ENCODE measurements at regions not wholly inside any gene's neighbourhood (a gene's known extent, or its start where the extent isn't known, plus 50 kb on each side); places are given as distances from the start of the nearest gene placed in this dataset.

- no peak for DNase-seq (ENCODE audit: low read depth)
- TF ChIP-seq, protein P1, sequence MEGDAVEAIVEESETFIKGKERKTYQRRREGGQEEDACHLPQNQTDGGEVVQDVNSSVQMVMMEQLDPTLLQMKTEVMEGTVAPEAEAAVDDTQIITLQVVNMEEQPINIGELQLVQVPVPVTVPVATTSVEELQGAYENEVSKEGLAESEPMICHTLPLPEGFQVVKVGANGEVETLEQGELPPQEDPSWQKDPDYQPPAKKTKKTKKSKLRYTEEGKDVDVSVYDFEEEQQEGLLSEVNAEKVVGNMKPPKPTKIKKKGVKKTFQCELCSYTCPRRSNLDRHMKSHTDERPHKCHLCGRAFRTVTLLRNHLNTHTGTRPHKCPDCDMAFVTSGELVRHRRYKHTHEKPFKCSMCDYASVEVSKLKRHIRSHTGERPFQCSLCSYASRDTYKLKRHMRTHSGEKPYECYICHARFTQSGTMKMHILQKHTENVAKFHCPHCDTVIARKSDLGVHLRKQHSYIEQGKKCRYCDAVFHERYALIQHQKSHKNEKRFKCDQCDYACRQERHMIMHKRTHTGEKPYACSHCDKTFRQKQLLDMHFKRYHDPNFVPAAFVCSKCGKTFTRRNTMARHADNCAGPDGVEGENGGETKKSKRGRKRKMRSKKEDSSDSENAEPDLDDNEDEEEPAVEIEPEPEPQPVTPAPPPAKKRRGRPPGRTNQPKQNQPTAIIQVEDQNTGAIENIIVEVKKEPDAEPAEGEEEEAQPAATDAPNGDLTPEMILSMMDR (IDR thresholded peaks at IDR 0.05; ENCODE audit: insufficient read depth, low read depth, low read length): no peak
- H3K4me3 ChIP-seq (ENCODE audit: low read depth, low read length): no peak overlapping the region
Measured at GRCh38 chr3:126275620-126275904, 81.6 kb downstream of the KLF15 start.

DNA sequence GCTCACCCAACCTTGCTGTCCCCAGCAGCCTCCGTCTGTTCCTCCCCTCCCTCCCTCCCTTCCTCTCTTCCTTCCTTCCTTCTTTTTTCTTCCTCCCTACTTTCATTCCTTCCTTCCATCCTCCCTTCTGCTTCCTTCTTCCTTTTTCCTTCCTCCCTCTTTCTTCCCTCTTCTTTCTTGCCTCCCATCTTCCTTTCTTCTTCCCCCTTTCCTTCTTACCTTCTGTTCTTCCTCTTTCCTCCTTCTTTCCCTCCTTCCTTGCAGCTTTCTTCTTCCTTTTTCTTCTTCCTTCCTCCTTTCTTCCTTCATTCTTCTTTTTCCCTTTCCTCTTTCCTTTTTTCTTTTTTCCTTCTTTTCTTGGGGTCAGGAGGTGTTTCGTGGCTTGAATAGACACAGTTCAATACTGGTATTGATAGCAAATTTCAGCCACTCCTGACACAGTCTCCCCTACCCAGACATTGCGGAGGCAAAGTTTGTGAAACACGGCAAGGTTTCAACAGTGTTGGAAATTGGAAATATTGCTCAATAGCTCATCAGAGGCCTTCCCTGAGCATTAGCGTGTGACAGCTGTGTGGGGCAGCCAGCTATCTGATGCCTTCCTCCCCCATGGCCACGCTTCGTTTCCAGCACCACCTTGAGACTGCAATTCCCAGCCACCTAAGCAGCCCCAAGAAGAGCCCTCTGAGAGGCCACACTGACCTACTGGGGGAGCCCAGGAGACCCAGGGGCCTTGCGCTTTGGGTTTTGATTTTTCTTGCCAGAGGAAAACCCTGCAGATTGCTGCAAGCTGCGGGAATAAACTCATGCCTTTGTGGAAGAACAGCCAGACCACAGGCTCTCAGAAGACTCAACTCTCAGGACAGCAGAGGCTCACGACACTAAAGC lies 82.2 kb downstream of the KLF15 start:
- H3K4me3 ChIP-seq (ENCODE audit: low read depth, low read length): no peak overlapping the region
- TF ChIP-seq, protein P1 (IDR thresholded peaks at IDR 0.05; ENCODE audit: insufficient read depth, low read depth, low read length): no peak
- DNase-seq (ENCODE audit: low read depth): peak; percentile 39

- DNase-seq (ENCODE audit: low read depth): peak; percentile 25
- TF ChIP-seq, protein P1 (IDR thresholded peaks at IDR 0.05; ENCODE audit: insufficient read depth, low read depth, low read length): no peak
- no peak overlapping the region for H3K4me3 ChIP-seq (ENCODE audit: low read depth, low read length)
Measured at GRCh38 chr3:126270145-126270811, 86.9 kb downstream of the KLF15 start.

DNA sequence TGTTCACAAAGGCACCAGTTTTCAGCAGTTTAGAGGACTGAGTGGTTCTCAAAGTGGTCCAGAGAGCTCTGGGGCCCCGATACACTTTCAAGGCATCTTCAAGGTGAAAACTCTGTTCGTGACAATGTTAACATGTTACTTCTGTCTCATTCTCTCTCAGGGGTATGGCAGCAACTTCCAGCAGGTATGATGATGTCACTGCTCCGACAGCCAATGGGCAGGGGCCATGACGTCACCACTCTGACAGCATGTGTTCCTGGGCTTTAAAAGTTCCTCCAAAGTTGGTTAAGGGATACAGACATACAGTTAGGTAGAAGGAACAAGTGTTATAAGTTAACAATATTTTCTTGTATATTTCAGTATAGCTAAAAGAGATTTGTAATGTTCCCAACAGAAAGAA lies 87.9 kb downstream of the KLF15 start:
- H3K4me3 ChIP-seq (ENCODE audit: low read depth, low read length): no peak overlapping the region
- TF ChIP-seq, protein P1 (IDR thresholded peaks at IDR 0.05; ENCODE audit: insufficient read depth, low read depth, low read length): no peak
- DNase-seq (ENCODE audit: low read depth): no peak

- TF ChIP-seq, protein P1 (IDR thresholded peaks at IDR 0.05; ENCODE audit: insufficient read depth, low read depth, low read length): no peak
- no peak for DNase-seq (ENCODE audit: low read depth)
- no peak overlapping the region for H3K4me3 ChIP-seq (ENCODE audit: low read depth, low read length)
Measured at GRCh38 chr3:126268866-126269265, 88.3 kb downstream of the KLF15 start.

DNA sequence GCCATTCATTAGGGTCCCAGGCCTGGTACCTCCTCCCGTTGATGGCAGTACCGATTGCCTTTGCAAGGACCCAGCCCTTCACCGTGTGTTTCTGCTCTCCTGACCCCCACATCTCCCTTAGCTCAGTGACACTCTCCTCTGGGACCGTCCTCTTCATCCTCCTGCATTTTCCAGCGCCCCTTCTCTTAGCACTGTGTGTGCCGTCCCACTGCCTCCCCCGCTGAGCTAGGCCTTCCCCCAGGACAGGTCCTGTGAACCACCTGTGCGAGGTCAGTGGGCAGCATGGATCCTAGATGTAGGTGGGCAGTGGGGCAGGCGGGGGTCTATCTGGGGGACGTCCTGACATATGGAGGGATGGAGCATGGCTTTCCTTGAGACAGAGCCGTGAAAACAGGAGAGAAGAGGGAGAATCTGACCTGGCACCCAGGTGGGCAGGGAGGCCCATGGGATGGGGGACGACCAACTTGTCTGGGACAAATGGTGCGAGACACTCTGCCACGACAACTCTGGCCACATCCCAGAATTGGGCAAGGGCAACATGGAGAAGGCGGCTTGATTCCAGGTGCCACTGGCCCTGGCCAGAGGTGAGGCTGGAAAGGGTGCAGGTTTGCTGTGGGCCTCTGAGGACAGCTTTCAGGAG lies 87.7 kb upstream of the ALDH1L1 start:
- peak overlapping the region; percentile 40 for H3K4me3 ChIP-seq (ENCODE audit: low read depth, low read length)
- TF ChIP-seq, protein P1 (IDR thresholded peaks at IDR 0.05; ENCODE audit: insufficient read depth, low read depth, low read length): no peak
- no peak for DNase-seq (ENCODE audit: low read depth)
